Ishikawa (cell line): ENCODE measurements at regions not wholly inside any gene's neighbourhood (a gene's known extent, or its start where the extent isn't known, plus 50 kb on each side); places are given as distances from the start of the nearest gene placed in this dataset.

Experiments
- CEBPB ChIP-seq: IDR thresholded peaks from 2 replicates; pipeline ENCODE4 v1.6.1; 2012
- EP300 ChIP-seq: IDR thresholded peaks from 2 replicates; pipeline ENCODE4 v1.6.1; 2012; ENCODE audit warnings: borderline replicate concordance
- FOXM1 ChIP-seq: IDR thresholded peaks from 2 replicates; pipeline ENCODE4 v1.6.1; 2012; ENCODE audit warnings: low read depth, borderline replicate concordance
- MAX ChIP-seq: IDR thresholded peaks from 2 replicates; pipeline ENCODE4 v1.6.1; 2012
- RAD21 ChIP-seq: IDR thresholded peaks from 2 replicates; pipeline ENCODE4 v1.6.1; 2012; ENCODE audit warnings: low read depth
- REST ChIP-seq: IDR thresholded peaks from 2 replicates; pipeline ENCODE4 v1.6.1; 2012; ENCODE audit warnings: low read depth, mild to moderate bottlenecking
- TAF1 ChIP-seq: IDR thresholded peaks from 2 replicates; pipeline ENCODE4 v1.6.1; 2012; ENCODE audit warnings: low read depth, mild to moderate bottlenecking
- TCF12 ChIP-seq: IDR thresholded peaks from 2 replicates; pipeline ENCODE4 v1.6.1; 2012; ENCODE audit warnings: low read depth
- TEAD4 ChIP-seq: IDR thresholded peaks from 2 replicates; pipeline ENCODE4 v1.6.1; 2012
- USF1 ChIP-seq: IDR thresholded peaks from 2 replicates; pipeline ENCODE4 v1.6.1; 2012
- YY1 ChIP-seq: IDR thresholded peaks from 2 replicates; pipeline ENCODE4 v1.6.1; 2012; ENCODE audit warnings: low read depth
- ZBTB7A ChIP-seq: IDR thresholded peaks from 2 replicates; pipeline ENCODE4 v1.6.1; 2012; ENCODE audit warnings: low read depth

- TF ChIP-seq REST (no peak), TEAD4 (no peak), EP300 (no peak), YY1 (no peak), FOXM1 (no peak), CEBPB (no peak), ZBTB7A (no peak), MAX (no peak), USF1 (no peak), TCF12 (no peak), RAD21 (no peak), TAF1 (no peak)
These were observed 269.7 kb upstream of the DCC start for GRCh38 chr18:52070291-52070756.
